ENCODE measurements at regions not wholly inside any gene's neighbourhood (a gene's known extent, or its start where the extent isn't known, plus 50 kb on each side); places are given as distances from the start of the nearest gene placed in this dataset.

- TF ChIP-seq CTCF (conservative IDR thresholded peaks at IDR 0.05; ENCODE audit: low read depth, low read length) (peak; percentile 59), EZH2 (IDR thresholded peaks at IDR 0.05; ENCODE audit: low read length, unreplicated experiment) (no peak)
These were observed 97.6 kb upstream of the ZMIZ1 start for GRCh38 chr10:78971094-78971682.

Measured in PC-3 (cell line).